ENCODE measurements at regions not wholly inside any gene's neighbourhood (a gene's known extent, or its start where the extent isn't known, plus 50 kb on each side); places are given as distances from the start of the nearest gene placed in this dataset.

DNA sequence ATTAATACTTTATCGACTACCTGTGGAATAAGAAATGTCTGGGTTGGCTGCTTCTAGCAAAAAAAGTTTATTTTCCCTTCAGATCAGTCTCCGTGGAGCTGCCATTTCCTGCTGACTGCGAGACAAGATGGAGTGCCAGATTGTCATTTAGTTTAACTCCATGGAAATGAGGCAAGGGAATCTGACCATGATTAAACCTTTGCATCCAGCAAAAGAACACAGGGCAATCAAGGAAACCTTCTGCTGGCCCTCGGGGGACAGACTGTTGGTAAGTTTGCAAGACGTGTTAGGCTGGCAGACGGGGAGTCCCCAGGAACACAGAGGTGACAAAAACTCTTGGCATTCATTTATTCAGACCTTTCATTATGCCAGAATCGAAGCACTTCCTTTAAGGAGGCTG, 52.2 kb upstream of the SPACA1 start:
- DNase-seq (ENCODE audit: low read depth) = no peak

DNA sequence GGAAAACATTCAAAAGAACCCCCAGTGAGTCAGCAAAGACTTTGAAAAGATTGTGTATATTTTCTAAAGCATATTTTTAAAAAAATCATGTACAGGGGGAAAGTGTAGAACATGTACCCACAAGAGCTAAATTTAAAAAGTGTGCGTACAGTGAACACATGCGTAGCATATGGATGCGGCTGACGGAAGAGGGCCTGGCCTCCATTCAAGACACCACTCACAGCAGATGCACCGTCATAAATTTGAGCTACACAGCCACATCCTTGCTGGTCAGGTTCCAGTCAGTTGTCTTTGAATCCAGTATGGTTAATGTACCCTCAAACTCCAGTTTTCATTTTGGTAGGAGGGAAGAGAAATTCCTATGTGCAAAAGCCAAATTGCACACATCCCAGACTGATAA, 54.3 kb upstream of the SPACA1 start:
- DNase-seq (ENCODE audit: low read depth) = no peak

DNA sequence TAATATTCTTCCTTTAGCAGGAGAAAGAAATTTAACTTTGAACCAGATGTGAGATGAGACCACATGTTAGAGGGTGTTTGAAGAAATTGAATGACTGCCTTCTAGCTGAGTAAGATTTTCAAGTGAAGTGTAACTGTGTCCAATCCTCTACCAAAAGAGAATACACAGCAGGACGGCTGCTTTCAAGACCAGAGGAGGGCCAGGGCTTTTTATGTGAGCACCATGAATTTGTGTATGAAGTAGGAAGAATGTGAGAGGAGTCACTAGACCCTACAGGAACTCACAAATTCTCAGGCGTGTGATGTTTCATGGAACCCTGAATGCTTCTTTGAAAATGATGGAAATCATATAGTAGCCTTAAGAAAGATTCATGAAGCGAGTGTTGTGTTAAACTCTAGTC, 56.8 kb upstream of the SPACA1 start:
- DNase-seq (ENCODE audit: low read depth) = no peak

DNA sequence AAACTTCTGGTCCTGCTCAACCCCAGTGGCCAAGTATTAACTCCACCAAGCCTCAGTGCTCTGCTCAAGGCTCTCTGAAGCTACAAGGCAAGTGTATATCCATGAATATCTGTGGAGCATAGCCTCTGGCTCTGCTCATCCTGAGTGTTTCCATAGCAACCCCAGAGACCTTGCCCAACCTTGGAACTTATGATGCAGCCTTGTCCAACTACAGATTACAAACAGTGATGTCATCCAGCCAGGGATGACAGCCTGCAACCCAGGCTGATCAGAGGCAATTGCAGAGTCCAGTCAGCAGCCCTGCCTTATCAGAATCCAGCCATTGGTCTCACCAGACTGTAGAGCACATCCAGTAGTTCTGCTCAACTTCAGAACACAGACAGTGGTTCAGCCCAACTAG, 65.5 kb upstream of the SPACA1 start:
- DNase-seq (ENCODE audit: low read depth) = peak; percentile 2

DNA sequence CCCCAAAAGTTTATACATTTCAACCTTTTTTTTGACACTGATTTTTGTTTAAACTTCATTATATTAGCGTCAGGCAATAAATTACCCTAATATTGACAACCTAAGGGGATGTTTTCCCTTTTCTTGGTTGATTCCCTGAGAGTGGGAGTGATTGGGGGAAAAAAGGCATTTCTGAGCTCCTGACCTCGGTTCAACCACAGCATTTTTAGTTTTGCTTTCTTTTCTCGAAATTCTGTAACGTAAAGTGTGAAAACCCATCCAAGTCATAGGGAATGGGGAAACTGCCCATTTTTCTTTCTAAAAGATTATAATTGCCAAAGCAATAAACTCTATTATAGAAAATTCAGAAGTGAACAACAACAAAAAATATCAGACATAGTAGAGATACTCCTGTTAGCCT, 67.9 kb upstream of the SPACA1 start:
- DNase-seq (ENCODE audit: low read depth) = no peak

DNA sequence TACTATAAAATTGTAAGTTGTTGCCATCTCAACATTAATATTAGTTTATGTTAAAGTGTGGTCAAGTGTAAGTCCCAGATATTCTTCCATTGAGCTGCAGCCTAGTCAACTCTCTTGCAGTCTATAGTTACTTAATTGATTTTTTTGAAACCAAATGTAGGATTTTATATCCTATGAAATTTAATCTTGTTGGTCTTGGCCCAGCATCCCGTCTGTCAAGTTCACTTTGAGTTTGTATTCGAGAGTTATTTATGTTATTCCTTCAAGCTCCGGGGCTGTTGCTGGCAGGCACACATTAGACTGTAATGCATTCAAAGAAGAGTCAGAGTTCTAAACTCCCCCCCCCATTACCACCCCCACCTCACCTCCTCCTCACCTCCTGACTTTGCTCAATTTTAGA, 71.0 kb upstream of the SPACA1 start:
- no peak for DNase-seq (ENCODE audit: low read depth)

DNA sequence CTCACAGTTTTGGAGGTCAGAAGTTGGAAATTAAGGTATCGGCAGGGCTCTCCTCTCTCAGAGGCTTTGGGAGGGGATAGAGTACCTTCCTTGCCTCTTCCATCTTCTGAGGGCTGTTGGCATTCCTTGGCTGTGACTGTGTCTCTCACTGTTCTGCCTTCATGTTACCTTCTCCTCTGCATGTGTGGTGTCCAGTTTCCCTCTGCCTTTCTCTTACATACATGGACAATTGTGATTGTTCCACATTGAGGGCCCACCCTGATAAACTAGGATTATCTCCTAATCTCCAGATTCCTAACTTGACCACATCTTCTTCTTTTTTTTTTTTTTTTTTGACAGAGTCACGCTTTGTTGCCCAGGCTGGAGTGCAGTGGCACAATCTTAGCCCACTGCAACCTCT, 72.1 kb upstream of the SPACA1 start:
- DNase-seq (ENCODE audit: low read depth) = no peak

DNA sequence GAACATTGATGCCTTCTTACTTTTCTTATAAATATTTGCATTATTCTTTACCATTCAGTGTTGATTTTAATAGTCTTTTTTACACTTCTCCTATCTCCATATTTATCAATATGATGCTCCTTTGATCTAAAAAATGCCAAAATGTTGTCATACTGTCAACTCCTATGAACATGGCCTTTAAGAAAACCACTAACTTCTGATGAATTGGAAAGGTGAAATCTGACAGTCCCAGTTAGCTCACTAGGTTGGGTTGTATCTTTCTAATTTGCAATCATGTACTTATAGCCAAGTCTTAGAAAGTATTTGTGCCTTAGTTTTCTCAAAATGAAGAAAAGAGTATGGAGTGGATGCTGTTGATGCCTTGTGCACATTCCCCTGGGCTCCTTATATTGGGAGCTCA, 75.4 kb upstream of the SPACA1 start:
- no peak for DNase-seq (ENCODE audit: low read depth)

DNA sequence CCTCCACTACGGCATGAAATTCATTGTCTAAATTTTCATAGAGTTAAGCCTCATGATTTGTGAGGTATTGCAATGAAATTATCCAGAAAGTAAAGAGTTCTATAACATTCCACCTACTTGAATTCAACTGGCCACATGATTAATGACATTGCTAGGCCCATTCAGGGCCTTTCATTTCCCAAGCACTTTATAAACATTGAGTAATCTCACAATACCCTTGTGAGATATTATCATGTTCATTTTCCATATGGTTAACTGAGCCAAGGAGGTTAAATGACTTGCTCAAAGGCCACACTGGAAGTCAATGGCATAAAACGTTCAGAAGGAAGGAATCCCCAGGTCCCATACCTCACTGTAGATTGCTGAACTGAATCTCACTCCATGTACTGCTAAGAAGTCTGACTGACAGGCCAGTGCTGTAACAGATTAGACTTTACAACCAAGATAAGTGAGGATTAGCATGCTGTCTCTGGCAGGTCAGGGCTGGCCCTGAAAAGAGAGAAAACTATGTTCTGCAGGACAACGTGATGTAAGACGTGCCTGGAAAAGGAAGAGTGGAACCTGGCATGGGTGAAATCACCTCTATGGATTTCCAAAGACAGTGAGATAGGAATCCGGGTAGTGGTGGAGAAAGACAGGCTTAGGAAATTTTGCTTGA, 75.9 kb upstream of the SPACA1 start:
- no peak for DNase-seq (ENCODE audit: low read depth)

DNA sequence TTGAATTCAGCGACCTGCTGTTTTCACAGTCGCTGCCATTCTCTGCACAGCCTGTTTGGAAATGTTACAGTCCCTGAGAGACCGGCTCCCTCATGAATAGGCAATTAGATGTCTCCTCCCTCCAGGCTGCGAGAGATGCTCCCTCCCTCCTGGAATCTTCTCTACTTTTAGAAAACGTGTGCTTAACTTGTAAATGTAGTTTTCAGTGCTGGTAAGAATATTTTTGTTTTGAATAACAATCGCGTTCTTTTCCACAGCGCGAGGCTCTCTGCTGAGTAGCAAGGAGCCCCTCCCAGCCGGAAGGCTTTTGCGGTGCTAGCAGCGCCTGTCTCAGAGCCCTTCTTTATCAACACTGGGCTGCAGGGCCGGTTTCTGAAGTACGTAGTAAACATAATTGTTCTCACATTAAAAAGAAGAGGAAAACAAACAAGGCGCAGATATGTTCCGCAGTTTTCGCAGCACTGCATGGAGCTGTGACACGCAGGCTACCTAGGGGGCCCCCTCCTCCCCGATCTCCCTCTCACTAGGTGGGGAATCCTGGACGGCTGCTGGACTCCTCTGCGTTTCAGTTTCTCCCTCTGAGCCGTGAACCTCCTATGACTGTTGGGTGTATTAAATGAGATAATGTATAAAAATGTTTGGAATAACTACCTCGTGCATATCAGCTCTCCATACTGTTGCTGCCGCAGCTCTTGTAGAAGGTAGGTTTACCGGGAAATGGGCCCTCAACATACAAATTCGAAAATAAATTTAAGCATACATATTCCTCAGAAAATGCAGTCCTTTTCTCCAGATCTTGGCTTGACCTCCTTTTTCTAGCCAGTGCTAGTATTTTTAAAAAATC, 79.0 kb upstream of the SPACA1 start:
- DNase-seq (ENCODE audit: low read depth) = no peak

DNA sequence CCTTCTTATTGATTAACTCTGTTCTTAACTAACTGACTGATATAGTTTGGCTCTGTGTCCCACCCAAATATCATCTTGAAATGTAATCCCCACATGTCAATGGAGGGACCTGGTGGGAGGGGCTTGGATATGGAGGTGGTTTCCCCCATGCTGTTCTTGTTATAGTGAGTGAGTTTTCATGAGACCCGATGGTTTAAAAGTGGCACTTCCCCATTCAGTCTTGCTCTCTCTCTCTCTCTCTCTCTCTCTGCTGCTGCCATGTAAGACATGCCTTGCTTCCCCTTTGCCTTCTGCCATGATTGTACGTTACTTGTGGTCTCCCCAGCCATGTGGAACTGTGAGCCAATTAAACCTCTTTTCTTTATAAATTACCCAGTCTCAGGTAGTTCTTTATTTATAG, 81.8 kb upstream of the SPACA1 start:
- DNase-seq (ENCODE audit: low read depth) = no peak

DNA sequence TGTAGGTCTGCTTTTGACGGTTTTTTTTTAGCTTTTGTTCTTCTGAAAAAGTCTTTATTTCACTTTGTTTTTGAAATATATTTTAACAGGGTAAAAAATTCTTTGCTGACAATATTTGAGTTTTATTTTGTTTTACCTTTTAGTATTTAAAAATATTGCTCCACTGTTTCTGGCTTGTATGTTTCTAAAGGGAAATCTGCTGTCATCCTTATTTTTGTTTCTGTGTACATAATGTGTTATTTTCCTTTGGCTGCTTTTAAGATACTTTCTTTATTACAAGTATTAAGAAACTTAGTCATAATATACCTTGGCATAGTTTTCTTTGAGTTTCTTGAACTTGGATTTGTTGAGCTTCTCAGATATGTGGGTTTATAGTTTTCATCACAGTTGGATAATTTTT, 88.6 kb upstream of the SPACA1 start:
- DNase-seq (ENCODE audit: low read depth) = no peak

DNA sequence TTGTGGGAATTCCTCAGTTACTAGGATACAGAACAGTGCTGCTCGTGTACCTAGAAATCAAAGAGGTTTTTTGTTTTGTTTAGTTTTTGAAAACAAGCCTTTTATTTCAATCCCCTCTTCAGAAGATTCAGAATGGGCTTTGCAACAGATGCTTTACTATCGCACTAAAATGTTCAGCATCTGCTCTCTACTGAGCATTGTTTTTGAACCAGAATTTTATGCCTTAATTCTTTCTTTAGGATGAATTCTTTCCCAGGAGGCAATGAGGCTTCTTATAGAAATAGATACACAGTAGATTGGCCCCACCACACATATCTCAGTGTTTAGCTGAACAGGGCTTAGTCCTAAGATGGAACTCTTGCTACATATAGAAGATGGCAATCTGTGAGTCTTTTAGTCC, 95.9 kb upstream of the SPACA1 start:
- no peak for DNase-seq (ENCODE audit: low read depth)

DNA sequence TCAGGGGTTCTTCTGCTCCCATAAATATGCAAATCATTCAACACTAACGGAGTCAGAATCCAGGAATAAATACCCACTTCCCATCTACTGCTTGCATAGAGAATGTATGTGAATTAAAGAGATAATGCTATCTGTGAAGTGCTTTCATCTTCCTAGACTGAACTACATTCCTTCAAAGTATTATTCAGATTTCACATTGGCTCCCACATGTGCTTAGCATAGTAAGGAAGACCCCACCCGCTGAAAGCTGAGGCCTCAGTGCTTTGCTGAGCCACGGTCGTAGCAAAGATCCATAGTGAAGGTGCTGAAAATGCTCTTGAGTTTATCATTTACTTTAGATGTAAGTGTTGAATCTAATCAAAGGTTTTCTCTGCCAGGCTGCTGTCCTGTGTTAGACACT, 97.0 kb upstream of the SPACA1 start:
- DNase-seq (ENCODE audit: low read depth) = no peak

DNA sequence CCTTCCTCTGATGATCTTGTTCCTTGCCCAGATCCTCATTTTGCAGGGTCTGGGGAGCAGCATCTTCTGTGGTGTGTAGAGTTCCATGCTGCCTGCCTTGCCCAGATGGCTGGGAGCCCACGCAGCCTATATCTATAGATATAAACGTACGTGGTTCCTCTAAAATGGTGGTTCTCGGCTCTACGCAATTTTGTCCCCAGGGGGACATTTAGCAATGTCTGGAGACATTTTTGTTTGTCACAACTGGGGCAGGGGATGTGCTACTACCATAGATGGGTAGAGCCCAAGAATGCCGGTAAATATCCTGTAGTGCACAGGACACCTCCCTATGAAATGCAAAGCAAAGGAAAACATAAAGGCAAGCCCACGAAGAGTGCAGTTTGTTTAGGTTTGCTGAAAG, 98.4 kb upstream of the SPACA1 start:
- no peak for DNase-seq (ENCODE audit: low read depth)

DNA sequence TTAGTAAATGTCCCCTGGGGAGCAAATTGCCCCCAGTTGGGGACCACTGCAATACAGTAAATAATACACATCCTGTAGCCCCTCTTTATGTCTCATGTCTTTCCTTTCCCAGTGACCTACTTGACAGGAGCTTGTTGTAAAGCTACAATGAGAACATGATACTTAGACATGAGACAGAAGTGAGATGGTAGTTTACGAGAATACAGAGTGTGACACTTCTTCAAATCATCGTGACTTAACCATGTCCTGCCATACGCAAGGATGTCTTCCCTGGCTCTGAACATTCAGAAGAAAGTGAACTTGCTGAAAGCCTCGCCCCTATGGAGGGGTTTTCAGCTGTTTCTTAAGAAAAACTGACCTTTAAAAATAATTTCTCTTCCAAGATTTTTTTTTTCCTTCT, 101.0 kb upstream of the SPACA1 start:
- DNase-seq (ENCODE audit: low read depth) = no peak

DNA sequence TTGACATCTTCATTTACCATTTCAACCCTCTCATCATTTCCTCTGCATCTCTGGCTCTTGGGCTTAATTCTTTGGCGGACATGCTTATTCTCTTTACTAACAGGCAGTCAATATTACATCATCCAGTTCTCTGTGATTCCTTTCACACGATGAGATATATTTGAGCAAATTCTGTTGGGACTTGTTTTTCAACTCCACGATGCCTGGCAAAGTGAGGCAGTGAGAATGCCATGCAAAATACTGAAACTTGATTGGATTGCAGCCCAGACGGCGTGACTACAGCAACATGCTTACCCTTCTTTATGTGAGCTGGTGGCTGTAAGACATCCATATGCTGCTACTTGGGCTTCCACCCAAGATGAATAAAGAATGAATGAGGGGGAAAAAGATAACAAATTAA, 101.7 kb upstream of the SPACA1 start:
- DNase-seq (ENCODE audit: low read depth) = no peak

DNA sequence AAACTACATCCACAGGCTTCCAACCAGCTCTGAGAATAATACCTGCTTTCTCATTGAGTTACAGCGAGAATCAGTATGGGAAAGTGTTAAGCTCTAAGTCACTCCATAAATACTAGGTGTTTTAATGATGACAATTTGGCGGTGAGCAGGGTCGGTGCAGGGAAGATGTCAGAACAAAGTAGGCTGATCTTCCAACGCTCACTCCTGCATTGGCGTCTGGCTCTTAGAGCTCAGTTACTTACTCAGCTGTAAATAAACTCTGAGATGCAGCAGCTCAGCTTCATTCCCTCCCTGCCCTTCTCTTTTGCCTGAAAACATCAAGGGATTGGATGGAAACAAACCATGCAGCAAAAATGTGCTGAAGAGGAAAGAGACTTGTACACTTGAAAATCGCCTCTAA, 102.5 kb upstream of the SPACA1 start:
- DNase-seq (ENCODE audit: low read depth) = no peak

DNA sequence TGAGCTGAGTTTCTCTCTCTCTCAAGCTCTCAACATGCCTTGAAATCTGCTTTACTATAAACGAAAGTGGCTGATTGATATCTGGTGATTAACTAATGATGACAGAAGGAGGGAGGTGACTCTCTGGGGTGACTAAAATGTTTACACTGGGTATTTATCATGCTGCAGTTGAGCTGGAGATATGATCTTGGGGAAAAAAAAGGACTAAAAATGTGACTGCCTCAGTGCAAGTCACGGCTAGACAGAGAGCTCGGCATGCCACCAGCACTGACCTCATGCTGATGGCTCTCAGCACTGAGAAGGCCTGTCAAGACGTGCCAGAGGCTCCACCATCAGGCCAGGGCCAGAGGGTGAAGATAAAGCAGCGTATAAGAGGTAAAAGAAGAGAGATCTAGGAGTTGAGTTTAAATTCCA, 103.1 kb upstream of the SPACA1 start:
- DNase-seq (ENCODE audit: low read depth) = peak; percentile 36

DNA sequence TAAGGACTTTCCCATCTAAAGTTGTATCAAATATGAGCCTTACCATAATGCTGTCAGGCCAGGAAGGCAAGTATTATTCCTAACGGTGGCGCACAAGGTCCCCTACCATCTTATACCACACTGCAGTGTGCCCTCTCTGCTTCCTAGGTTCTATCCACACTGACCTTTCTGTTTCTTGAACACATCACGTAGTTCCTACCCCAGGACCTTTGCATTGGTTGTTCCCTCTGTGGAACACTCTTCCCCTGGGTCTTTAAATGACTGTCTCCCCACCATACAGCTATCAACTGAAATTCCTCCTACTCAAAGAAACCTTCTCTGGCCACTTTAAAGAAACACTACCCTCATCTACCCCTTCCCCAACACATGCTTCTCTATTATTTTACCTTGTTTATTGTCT, 104.5 kb upstream of the SPACA1 start:
- DNase-seq (ENCODE audit: low read depth) = no peak

DNA sequence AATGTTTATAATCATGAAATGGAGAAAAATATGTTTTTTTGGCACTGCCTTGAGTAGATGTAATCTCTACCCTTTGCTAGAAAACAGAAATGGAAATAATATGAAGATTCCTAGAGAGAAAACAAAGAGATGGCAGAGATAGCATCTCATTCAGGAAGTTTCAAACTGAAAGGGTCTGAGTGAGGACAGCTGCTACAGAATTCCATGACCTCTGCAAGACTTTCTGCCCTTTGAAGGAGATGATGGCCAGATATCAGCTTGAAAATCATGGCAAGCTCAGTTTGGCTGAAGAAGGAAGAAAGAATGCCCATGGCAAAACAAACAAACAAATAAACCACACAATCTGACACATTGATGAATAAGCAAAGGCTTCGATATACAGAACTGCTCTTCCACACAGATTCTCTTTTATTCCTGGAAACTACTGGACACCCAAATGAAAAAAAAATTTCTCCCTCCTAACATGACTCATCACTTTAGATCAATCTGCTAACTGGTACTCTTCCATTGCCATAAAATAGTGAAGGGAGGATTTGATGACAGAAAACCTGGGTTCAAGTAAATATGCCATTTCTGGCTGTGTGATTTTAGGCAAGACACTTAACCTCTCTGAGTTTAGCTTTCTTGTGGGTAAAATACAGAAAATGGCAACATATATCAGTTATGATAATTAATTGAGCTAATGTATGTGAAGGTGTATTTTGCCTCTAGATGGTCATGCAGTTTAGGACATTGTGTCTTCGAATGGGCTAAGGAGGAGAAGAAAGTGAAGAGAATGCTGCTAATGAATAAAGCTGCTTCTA, 105.9 kb upstream of the SPACA1 start:
- peak; percentile 5 for DNase-seq (ENCODE audit: low read depth)

DNA sequence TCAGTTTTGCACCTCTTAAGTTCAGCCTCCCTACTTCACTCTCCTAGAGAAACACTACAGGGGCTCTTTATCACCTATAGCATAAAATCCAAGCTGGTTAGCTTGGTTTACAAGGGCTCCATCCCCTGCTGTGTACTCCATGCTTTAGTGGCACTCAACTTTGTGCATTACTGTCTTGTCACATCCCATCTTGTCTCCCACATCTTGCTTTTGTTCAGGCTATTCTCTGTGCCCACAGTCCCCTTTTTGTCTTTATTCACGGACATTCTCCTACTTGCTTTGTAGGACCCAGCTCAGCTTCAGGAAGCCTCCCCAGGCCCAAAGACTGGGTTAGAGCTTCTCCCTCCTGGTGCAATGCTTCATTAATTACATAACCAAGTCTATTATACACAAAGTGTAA, 107.9 kb upstream of the SPACA1 start:
- DNase-seq (ENCODE audit: low read depth) = no peak

DNA sequence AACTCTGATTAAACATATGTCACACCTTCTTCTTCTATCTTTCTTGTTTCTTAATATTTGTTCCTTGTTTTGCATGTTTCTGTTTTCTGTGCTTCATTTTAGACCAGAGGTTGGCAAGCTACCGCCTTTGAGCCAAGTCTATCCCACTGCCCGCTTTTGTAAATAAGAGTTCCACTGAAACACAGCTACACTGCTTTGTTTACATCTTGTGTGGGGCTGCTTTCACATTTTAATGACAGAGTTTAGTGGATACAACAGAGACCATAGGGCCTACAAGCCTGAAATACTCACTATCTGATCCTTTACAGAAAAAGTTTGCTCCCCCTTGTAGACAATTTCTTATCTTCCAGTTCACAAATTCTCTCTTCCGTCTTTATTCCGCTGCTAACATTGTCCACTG, 109.4 kb upstream of the SPACA1 start:
- DNase-seq (ENCODE audit: low read depth) = no peak

All from RPMI7951 (cell line).